ENCODE measurements at regions not wholly inside any gene's neighbourhood (a gene's known extent, or its start where the extent isn't known, plus 50 kb on each side); places are given as distances from the start of the nearest gene placed in this dataset.

DNA sequence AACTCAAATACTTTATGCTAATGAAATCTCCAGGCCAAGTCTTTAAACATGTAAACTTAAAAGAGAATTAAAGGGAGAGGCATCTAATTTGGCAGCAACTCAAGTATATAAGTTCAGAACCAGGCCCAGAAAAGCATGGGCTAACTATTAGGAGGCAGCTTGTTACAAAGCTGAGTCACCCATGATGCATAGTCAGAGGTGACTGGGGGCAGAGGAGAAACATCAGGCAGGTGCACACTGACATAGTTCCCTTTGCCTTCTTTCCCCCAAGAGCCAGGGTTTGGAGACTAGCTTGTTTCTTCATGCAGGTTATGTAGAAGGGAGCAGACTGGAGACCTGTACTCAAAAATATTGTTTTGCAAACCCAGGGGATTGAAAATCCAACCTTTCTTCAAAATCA lies 619.0 kb downstream of the SOX6 start (continued):
- no peak for TF ChIP-seq ZBTB33 (IDR thresholded peaks at IDR 0.05; ENCODE audit: extremely low read depth, insufficient replicate concordance, low read length)

- Histone ChIP-seq H3K9me3 (ENCODE audit: control insufficient read depth in 1 of 2, insufficient read depth in 1 of 2, low read depth in 1 of 2, low read length in 2 of 2) (no peaks in the 10 kb centered on the region), H3K9ac (ENCODE audit: low read length) (no peak overlapping the region), H4K20me1 (ENCODE audit: insufficient read depth) (no peaks in the 10 kb centered on the region), H3K4me3 (replicated peaks in 1 of 2; ENCODE audit: low read depth in 1 of 2, low read length in 2 of 2) (no peak overlapping the region), H3K4me1 (ENCODE audit: control insufficient read depth in 1 of 2, insufficient read depth in 2 of 2, low read length in 2 of 2) (no peaks in the 10 kb centered on the region), H2AFZ (ENCODE audit: low read depth, low read length, poor library complexity, severe bottlenecking) (no peak overlapping the region), H3K27me3 (ENCODE audit: insufficient read depth, low read length) (peaks cover 6% of the 10 kb centered on the region), H3K27ac (ENCODE audit: low read depth, low read length) (no peak overlapping the region), H3K79me2 (ENCODE audit: insufficient read depth, low read length) (no peaks in the 10 kb centered on the region), H3K4me2 (ENCODE audit: low read length) (no peak overlapping the region), H3K9me2 (ENCODE audit: insufficient read depth) (no peaks in the 10 kb centered on the region), H3K36me3 (ENCODE audit: control insufficient read depth in 1 of 2, insufficient read depth in 2 of 2, low read length in 2 of 2) (no peaks in the 10 kb centered on the region)
- no peak for DNase-seq (ENCODE audit: low read depth, low spot score)
- CTCF ChIA-PET = no interaction called here
- POLR2A ChIA-PET = no interaction called here
- intact Hi-C loops (cut with micrococcal nuclease) = no loop called here
- RAD21 ChIA-PET (ENCODE audit: low non-redundant PET in 1 of 2, low total read pairs in 2 of 2, uncharacterized antibody in 2 of 2, unreplicated experiment in 2 of 2) = no interaction called here
- BruUV-seq (replicated peaks) = no TSS peak
- TF ChIP-seq EZH2 (IDR thresholded peaks at IDR 0.05) (no peak), CEBPB (IDR thresholded peaks at IDR 0.05; ENCODE audit: low read depth) (no peak), MAX (IDR thresholded peaks at IDR 0.05) (no peak), ZNF274 (IDR thresholded peaks at IDR 0.05; ENCODE audit: low read depth, low read length) (no peak), ZFX (IDR thresholded peaks at IDR 0.05) (no peak), TCF7L2 (IDR thresholded peaks at IDR 0.05; ENCODE audit: borderline replicate concordance, extremely low read depth, insufficient read depth, insufficient read length) (no peak), JUND (IDR thresholded peaks at IDR 0.05) (no peak), EZH2phosphoT487 (IDR thresholded peaks at IDR 0.05; ENCODE audit: borderline replicate concordance) (no peak), CTCF (IDR thresholded peaks at IDR 0.05 in 2 of 3, conservative IDR thresholded peaks at IDR 0.05 in 1 of 3; ENCODE audit: borderline replicate concordance in 1 of 3, insufficient read depth in 1 of 3, low read depth in 2 of 3, low read length in 2 of 3) (no peak), ZBTB33 (IDR thresholded peaks at IDR 0.05; ENCODE audit: extremely low read depth, insufficient replicate concordance, low read length) (no peak), FOSL1 (IDR thresholded peaks at IDR 0.05; ENCODE audit: low read depth) (no peak), YY1 (IDR thresholded peaks at IDR 0.05; ENCODE audit: extremely low read depth, insufficient replicate concordance, low read depth, low read length) (no peak), ELF1 (IDR thresholded peaks at IDR 0.05; ENCODE audit: borderline replicate concordance, low read depth) (no peak)
- TF ChIP-seq, protein P1, sequence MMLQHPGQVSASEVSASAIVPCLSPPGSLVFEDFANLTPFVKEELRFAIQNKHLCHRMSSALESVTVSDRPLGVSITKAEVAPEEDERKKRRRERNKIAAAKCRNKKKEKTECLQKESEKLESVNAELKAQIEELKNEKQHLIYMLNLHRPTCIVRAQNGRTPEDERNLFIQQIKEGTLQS (IDR thresholded peaks at IDR 0.05) = no peak
- TF ChIP-seq, protein P2, sequence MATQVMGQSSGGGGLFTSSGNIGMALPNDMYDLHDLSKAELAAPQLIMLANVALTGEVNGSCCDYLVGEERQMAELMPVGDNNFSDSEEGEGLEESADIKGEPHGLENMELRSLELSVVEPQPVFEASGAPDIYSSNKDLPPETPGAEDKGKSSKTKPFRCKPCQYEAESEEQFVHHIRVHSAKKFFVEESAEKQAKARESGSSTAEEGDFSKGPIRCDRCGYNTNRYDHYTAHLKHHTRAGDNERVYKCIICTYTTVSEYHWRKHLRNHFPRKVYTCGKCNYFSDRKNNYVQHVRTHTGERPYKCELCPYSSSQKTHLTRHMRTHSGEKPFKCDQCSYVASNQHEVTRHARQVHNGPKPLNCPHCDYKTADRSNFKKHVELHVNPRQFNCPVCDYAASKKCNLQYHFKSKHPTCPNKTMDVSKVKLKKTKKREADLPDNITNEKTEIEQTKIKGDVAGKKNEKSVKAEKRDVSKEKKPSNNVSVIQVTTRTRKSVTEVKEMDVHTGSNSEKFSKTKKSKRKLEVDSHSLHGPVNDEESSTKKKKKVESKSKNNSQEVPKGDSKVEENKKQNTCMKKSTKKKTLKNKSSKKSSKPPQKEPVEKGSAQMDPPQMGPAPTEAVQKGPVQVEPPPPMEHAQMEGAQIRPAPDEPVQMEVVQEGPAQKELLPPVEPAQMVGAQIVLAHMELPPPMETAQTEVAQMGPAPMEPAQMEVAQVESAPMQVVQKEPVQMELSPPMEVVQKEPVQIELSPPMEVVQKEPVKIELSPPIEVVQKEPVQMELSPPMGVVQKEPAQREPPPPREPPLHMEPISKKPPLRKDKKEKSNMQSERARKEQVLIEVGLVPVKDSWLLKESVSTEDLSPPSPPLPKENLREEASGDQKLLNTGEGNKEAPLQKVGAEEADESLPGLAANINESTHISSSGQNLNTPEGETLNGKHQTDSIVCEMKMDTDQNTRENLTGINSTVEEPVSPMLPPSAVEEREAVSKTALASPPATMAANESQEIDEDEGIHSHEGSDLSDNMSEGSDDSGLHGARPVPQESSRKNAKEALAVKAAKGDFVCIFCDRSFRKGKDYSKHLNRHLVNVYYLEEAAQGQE (IDR thresholded peaks at IDR 0.05; ENCODE audit: low read depth) = no peak
- no peak for ATAC-seq
These were observed 617.4 kb downstream of the SOX6 start for GRCh38 chr11:15738931-15739330.

Data from HCT116 (cell line).